Tibial nerve (tissue), 4 donors: ENCODE measurements at regions not wholly inside any gene's neighbourhood (a gene's known extent, or its start where the extent isn't known, plus 50 kb on each side); places are given as distances from the start of the nearest gene placed in this dataset.

Experiments used
- EP300 ChIP-seq, 2 donors: sonication (generic); formaldehyde crosslinking; IDR thresholded peaks; one replicate each; pipeline ENCODE4 v1.6.1; 2017; ENCODE audit warnings: antibody characterized with exemption in 2 of 2, mild to moderate bottlenecking in 1 of 2
- POLR2A ChIP-seq, 2 donors: fragments of 450-650 bp; IDR thresholded peaks; one replicate each; pipeline ENCODE4 v1.6.1; 2017; ENCODE audit warnings: antibody characterized with exemption in 2 of 2, mild to moderate bottlenecking in 2 of 2, moderate library complexity in 2 of 2
- TF ChIP-seq, protein P1 (sequence below), 5 experiments: fragments of 200-600 bp in 3 of 5; fragments of 450-650 bp in 2 of 5; sonication (generic) in 3 of 5; IDR thresholded peaks; one replicate each; pipeline ENCODE4 v1.5.1; 2016 to 2019; ENCODE audit warnings: antibody characterized with exemption in 5 of 5, mild to moderate bottlenecking in 3 of 5, moderate library complexity in 2 of 5

DNA sequence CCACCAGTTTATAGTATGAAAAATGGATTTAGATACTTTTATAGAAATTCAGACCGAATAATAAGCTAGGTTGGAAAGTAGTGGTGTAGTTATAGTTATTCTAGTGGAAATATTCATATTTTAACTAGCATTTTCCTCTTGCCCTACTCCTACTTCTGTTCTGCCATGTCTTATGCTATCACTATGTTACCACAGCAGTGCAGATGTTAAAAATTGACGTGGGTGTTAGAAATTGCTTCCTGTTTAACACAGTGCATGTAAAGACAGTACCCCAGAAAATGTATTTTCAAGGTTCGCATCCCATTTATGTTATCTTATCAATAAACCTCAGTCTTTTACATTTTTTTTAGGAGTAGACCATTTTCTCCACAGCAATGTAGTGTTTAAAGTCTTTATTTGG lies 774.2 kb upstream of the CDH10 start:
- TF ChIP-seq, protein P1, sequence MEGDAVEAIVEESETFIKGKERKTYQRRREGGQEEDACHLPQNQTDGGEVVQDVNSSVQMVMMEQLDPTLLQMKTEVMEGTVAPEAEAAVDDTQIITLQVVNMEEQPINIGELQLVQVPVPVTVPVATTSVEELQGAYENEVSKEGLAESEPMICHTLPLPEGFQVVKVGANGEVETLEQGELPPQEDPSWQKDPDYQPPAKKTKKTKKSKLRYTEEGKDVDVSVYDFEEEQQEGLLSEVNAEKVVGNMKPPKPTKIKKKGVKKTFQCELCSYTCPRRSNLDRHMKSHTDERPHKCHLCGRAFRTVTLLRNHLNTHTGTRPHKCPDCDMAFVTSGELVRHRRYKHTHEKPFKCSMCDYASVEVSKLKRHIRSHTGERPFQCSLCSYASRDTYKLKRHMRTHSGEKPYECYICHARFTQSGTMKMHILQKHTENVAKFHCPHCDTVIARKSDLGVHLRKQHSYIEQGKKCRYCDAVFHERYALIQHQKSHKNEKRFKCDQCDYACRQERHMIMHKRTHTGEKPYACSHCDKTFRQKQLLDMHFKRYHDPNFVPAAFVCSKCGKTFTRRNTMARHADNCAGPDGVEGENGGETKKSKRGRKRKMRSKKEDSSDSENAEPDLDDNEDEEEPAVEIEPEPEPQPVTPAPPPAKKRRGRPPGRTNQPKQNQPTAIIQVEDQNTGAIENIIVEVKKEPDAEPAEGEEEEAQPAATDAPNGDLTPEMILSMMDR (IDR thresholded peaks at IDR 0.05), result no peak
- no peak for TF ChIP-seq POLR2A (IDR thresholded peaks at IDR 0.05)
- TF ChIP-seq EP300 (IDR thresholded peaks at IDR 0.05), result no peak
